Fibroblast of mammary gland (primary cell): ENCODE measurements at regions not wholly inside any gene's neighbourhood (a gene's known extent, or its start where the extent isn't known, plus 50 kb on each side); places are given as distances from the start of the nearest gene placed in this dataset.

Source experiments
- DNase-seq: peaks from one replicate; pipeline ENCODE4 v3.0.0-alpha.2; 2010; ENCODE audit warnings: low read depth
- H3K4me3 ChIP-seq: 2 replicates; pipeline ENCODE4 v1.5.1; 2011; ENCODE audit warnings: low read depth, mild to moderate bottlenecking, low read length, moderate library complexity; ENCODE audit not compliant: control insufficient read depth
- TF ChIP-seq, protein P1 (sequence below): conservative IDR thresholded peaks from 2 replicates; pipeline ENCODE4 v1.5.1; 2011; ENCODE audit warnings: low read depth, low read length, inconsistent platforms; ENCODE audit not compliant: control insufficient read depth, insufficient read depth

DNA sequence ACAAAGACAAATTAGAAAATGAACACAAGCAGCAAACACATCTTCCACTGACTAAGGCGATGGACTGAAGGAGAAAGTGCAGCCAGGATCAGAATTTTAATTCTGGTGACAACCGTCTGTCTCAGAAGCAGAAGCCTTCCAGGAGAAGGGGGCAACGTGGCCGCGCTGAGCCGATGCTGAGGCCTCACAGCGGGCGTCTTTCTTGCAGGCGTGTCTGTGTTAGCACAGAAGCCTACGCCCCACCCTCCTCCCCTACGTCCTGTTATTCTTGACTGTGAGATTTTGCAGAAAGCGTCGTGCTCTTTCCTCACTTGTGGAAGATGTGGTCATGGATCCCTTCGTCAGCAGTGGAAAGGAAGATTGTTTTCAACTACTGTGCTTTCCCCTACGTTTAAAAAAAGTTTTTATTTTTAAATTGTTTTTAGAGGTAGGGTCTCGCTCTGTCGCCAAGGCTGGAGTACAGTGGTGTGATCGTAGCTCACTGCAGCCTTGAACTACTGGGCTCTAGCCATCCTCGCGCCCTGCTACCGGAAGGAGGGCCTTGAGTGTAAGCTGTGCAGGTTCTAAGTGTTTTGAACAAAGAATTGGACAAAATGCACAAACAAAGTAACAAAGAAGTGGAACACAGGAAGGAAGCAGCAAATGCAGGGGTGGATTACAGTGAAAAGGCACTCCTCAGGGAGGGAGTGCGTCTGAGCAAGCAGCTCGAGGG lies 422.0 kb downstream of the GALR1 start:
- no peak overlapping the region for H3K4me3 ChIP-seq
- TF ChIP-seq, protein P1, sequence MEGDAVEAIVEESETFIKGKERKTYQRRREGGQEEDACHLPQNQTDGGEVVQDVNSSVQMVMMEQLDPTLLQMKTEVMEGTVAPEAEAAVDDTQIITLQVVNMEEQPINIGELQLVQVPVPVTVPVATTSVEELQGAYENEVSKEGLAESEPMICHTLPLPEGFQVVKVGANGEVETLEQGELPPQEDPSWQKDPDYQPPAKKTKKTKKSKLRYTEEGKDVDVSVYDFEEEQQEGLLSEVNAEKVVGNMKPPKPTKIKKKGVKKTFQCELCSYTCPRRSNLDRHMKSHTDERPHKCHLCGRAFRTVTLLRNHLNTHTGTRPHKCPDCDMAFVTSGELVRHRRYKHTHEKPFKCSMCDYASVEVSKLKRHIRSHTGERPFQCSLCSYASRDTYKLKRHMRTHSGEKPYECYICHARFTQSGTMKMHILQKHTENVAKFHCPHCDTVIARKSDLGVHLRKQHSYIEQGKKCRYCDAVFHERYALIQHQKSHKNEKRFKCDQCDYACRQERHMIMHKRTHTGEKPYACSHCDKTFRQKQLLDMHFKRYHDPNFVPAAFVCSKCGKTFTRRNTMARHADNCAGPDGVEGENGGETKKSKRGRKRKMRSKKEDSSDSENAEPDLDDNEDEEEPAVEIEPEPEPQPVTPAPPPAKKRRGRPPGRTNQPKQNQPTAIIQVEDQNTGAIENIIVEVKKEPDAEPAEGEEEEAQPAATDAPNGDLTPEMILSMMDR, result no peak
- DNase-seq, result no peak

DNA sequence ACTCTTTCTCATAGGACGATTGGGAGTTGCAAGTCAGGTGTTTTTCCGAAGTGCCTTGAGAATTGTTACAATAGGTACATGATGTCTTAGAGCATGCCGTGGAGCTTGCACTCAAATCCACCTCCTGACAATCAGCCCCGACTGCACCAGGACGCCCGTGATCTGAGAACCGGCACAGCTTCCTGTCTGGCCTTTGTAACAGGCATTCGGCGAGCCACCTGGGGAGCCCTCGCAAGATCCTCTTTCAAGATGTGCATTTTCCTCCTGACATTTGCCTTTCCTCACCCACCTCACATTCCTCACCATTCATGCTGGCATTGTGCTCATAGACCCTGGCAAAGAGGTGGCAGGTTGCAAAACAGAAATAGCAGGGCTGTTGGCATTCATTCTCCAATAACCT lies 427.3 kb downstream of the GALR1 start:
- H3K4me3 ChIP-seq, result no peak overlapping the region
- TF ChIP-seq, protein P1, result no peak
- no peak for DNase-seq

DNA sequence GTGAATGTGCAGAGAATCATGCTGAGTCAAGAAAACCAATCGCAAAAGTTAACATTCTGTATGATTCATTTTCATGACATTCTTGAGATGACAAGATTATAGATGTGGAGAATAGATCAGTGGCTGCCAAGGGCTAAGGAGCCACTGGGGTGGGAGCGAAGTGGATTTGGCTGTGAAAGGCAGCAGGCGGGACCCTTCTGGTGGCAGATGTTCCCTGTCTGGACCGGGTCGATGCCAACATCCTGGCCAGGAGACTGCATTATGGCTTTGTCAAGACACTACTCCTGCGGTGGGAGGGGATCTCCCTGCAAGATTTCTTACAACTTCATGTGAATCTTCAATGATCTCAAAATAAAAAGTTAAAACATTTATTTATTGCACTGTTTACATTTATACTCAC lies 427.9 kb downstream of the GALR1 start:
- no peak overlapping the region for H3K4me3 ChIP-seq
- TF ChIP-seq, protein P1, result no peak
- no peak for DNase-seq

DNA sequence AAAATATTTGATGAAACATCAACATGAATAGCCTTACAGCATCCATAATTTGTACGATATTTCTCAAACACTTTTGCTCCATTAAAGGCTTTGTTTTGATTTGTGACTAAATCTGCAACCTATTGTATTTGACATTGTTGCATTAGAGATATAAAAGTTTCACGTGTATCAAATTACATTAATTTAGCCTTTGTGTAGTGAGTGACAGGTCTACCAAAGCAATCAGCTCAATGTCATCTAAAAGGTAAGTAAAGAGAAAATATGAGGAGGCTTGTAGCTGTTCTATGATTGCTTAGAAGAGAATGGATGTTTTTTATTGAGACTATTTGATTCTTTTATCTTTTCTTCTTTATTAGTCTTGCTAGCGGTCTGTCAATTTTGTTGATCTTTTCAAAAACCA lies 430.2 kb downstream of the GALR1 start:
- TF ChIP-seq, protein P1, result no peak
- H3K4me3 ChIP-seq, result no peak overlapping the region
- DNase-seq, result no peak

DNA sequence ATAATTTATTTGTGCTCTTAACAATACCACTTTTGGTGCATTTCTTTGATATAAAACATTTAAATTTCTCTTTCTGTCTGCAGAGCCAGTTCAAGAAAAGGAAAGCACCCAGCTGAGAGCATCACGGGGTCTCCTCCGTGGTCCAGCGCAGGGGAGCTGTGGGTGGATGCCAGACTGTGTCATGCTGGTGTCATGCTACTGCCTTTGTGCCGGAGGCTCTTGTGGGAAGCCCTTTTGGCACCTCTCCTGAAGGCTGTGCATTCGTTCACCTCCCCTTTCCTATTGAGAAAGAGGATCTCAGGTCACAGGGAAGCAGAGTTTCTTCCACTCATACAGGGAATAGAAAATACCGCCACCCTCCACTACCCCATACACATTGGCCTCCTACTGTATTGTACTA lies 450.4 kb downstream of the GALR1 start:
- H3K4me3 ChIP-seq, result no peak overlapping the region
- DNase-seq, result peak; percentile 4
- TF ChIP-seq, protein P1, result no peak

DNA sequence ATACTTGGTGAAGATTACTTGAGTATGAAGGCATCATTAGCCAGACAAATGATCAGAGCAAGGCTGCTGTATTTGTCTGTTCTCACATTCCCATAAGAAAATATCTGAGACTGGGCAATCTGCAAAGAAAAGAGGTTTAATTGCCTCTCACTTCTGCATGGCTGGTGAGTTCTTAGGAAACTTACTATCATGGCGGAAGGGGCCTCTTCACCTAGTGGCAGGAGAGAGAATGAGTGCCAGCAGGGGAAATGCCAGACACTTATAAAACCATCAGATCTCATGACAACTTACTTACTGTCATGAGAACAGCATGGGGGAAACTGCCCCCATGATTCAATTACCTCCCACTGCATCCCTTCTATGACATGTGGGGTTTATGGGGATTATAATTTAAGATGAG lies 452.3 kb downstream of the GALR1 start:
- TF ChIP-seq, protein P1, result no peak
- DNase-seq, result no peak
- no peak overlapping the region for H3K4me3 ChIP-seq

DNA sequence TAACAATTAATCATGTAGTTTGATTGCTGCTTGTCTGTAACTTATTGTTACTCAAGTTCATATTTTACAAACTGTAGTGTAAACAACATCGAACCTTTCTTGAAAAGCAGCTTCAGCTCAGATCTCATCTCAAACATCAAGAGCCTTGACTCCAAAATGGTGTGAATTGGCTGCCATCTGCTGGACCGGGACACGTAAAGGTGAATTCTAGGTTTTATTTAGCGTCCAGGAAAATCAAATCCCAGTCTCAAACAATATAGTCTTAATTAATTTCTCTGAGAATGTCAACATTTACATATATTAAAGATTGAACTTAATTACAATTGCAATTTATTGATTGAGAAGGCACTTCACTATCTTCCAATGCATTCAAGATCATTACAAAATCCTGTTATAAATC lies 453.0 kb downstream of the GALR1 start:
- H3K4me3 ChIP-seq, result no peak overlapping the region
- peak; percentile 33 for DNase-seq
- TF ChIP-seq, protein P1, result peak; percentile 10
